Thyroid gland (tissue), 4 donors: ENCODE measurements at regions not wholly inside any gene's neighbourhood (a gene's known extent, or its start where the extent isn't known, plus 50 kb on each side); places are given as distances from the start of the nearest gene placed in this dataset.

Experiments
- CTCF ChIP-seq, 6 experiments: fragments of 200-600 bp in 3 of 6; fragments of 450-650 bp in 3 of 6; sonication (generic) in 3 of 6; IDR thresholded peaks; one replicate each; pipeline ENCODE4 v1.5.1; 2016 to 2019; ENCODE audit warnings: antibody characterized with exemption in 6 of 6, mild to moderate bottlenecking in 2 of 6, inconsistent platforms in 1 of 6, moderate library complexity in 1 of 6
- POLR2A ChIP-seq, 2 donors: fragments of 450-650 bp; IDR thresholded peaks; one replicate each; pipeline ENCODE4 v1.6.1; 2017; ENCODE audit warnings: antibody characterized with exemption in 2 of 2, mild to moderate bottlenecking in 2 of 2, moderate library complexity in 1 of 2

- TF ChIP-seq CTCF (IDR thresholded peaks at IDR 0.05) (no peak), POLR2A (IDR thresholded peaks at IDR 0.05) (no peak)
These were observed 660.9 kb upstream of the LINC00305 start for GRCh38 chr18:64809801-64810200.
